Neutrophil (primary cell): ENCODE measurements at regions not wholly inside any gene's neighbourhood (a gene's known extent, or its start where the extent isn't known, plus 50 kb on each side); places are given as distances from the start of the nearest gene placed in this dataset.
"Not testable (repeated sequence)": the region's sequence is repeated elsewhere in the genome, so short reads cannot be mapped to it uniquely, and the experiment has no call there.

Source experiments
- H3K27ac ChIP-seq: fragments of 200-600 bp; sonication (generic); 2 replicates; pipeline ENCODE4 v1.5.1; 2016; ENCODE audit warnings: mild to moderate bottlenecking, moderate library complexity
- H3K27me3 ChIP-seq: fragments of 200-600 bp; sonication (generic); 2 replicates; pipeline ENCODE4 v1.6.0; 2016; ENCODE audit warnings: mild to moderate bottlenecking
- H3K36me3 ChIP-seq: fragments of 200-600 bp; sonication (generic); 2 replicates; pipeline ENCODE4 v1.5.1; 2017
- H3K4me1 ChIP-seq, 2 experiments: fragments of 200-600 bp in 1 of 2; sonication (generic) in 1 of 2; 1 replicate in 1 of 2; 2 replicates in 1 of 2; pipeline versions ENCODE4 v1.5.1 to v1.6.1; 2013 to 2016; ENCODE audit warnings: low read depth in 1 of 2, low read length in 1 of 2, mild to moderate bottlenecking in 1 of 2, moderate library complexity in 1 of 2; ENCODE audit not compliant: control insufficient read depth in 1 of 2, insufficient read depth in 1 of 2
- H3K4me3 ChIP-seq, 2 experiments: fragments of 200-600 bp in 1 of 2; sonication (generic) in 1 of 2; 1 replicate in 1 of 2; 2 replicates in 1 of 2; pipeline ENCODE4 v1.5.1; 2013 to 2016; ENCODE audit warnings: low read depth in 1 of 2, low read length in 1 of 2, mild to moderate bottlenecking in 1 of 2, moderate library complexity in 1 of 2
- H3K9me3 ChIP-seq: fragments of 200-600 bp; sonication (generic); 2 replicates; pipeline ENCODE4 v1.5.1; 2016
- CTCF ChIP-seq: fragments of 200-600 bp; sonication (generic); IDR thresholded peaks from 2 replicates; pipeline ENCODE4 v1.5.1; 2016; ENCODE audit warnings: antibody characterized with exemption

GRCh38 chr7:101723835-101724234 is 93.6 kb upstream of the CUX1 start:
- Histone ChIP-seq H3K27ac (no peak overlapping the region), H3K4me3 (no peak overlapping the region), H3K36me3 (no peaks in the 10 kb centered on the region), H3K27me3 (no peaks in the 10 kb centered on the region), H3K4me1 (peaks cover 7 to 18% of the 10 kb centered on the region in 2 experiments), H3K9me3 (no peaks in the 10 kb centered on the region)
- no peak for TF ChIP-seq CTCF

- no peak overlapping the region for H3K4me3 ChIP-seq
- peaks cover 6 to 15% of the 10 kb centered on the region in 2 experiments for H3K4me1 ChIP-seq
- H3K27ac ChIP-seq, result no peak overlapping the region
- no peaks in the 10 kb centered on the region for H3K9me3 ChIP-seq
- H3K27me3 ChIP-seq, result no peaks in the 10 kb centered on the region
- no peaks in the 10 kb centered on the region for H3K36me3 ChIP-seq
- no peak for TF ChIP-seq CTCF
Measured at GRCh38 chr7:101724957-101725356, 92.5 kb upstream of the CUX1 start.

GRCh38 chr7:101725921-101726320 is 91.5 kb upstream of the CUX1 start:
- peaks cover 6 to 15% of the 10 kb centered on the region in 2 experiments for H3K4me1 ChIP-seq
- H3K27ac ChIP-seq, result no peak overlapping the region
- no peaks in the 10 kb centered on the region for H3K9me3 ChIP-seq
- no peak overlapping the region for H3K4me3 ChIP-seq
- H3K27me3 ChIP-seq, result no peaks in the 10 kb centered on the region
- no peaks in the 10 kb centered on the region for H3K36me3 ChIP-seq
- no peak for TF ChIP-seq CTCF

GRCh38 chr7:101727184-101727583 is 90.2 kb upstream of the CUX1 start:
- H3K27me3 ChIP-seq, result no peaks in the 10 kb centered on the region
- TF ChIP-seq CTCF, result no peak
- H3K9me3 ChIP-seq, result no peaks in the 10 kb centered on the region
- H3K27ac ChIP-seq, result no peak overlapping the region
- no peak overlapping the region for H3K4me3 ChIP-seq
- peaks cover 6 to 15% of the 10 kb centered on the region in 2 experiments for H3K4me1 ChIP-seq
- no peaks in the 10 kb centered on the region for H3K36me3 ChIP-seq

- Histone ChIP-seq H3K36me3 (no peaks in the 10 kb centered on the region), H3K27me3 (no peaks in the 10 kb centered on the region), H3K4me3 (no peak overlapping the region), H3K4me1 (peaks cover 6 to 15% of the 10 kb centered on the region in 2 experiments), H3K27ac (no peak overlapping the region), H3K9me3 (no peaks in the 10 kb centered on the region)
- TF ChIP-seq CTCF, result no peak
Measured at GRCh38 chr7:101728128-101728527, 89.3 kb upstream of the CUX1 start.

GRCh38 chr7:101728873-101729240 is 88.6 kb upstream of the CUX1 start:
- H3K9me3 ChIP-seq, H3K4me3 ChIP-seq, H3K27ac ChIP-seq, H3K36me3 ChIP-seq, H3K27me3 ChIP-seq: not testable (repeated sequence)
- H3K4me1 ChIP-seq, result peaks cover 11 to 19% of the 10 kb centered on the region in 2 experiments
